Pancreas (tissue), 10 donors: ENCODE measurements at regions not wholly inside any gene's neighbourhood (a gene's known extent, or its start where the extent isn't known, plus 50 kb on each side); places are given as distances from the start of the nearest gene placed in this dataset.

Experiments used
- ATAC-seq, 4 donors: fragments of 200-7000 bp; cut with Tn5 transposase; one replicate each; pipeline versions ENCODE4 v1.8.0 to v1.9.1; 2020; ENCODE audit warnings: mild to moderate bottlenecking in 4 of 4, moderate library complexity in 4 of 4
- DNase-seq, 6 donors: peaks; one replicate each; pipeline ENCODE4 v3.0.0-alpha.2; 2020
- FAIRE-seq: peaks from 2 replicates; lab custom pipeline; 2012; peaks lifted over from hg19 to GRCh38; lab: Jason Lieb, UNC
- H3K27ac ChIP-seq, 4 donors: fragments of 200-600 bp; sonication (generic); 1 replicate in 3 of 4; 2 replicates in 1 of 4; pipeline versions ENCODE4 v1.5.0 to v1.8.0; 2020
- H3K27me3 ChIP-seq, 4 donors: fragments of 200-600 bp; one replicate each; pipeline ENCODE4 v1.8.0; 2021
- H3K36me3 ChIP-seq, 3 donors: fragments of 200-600 bp; sonication (generic) in 1 of 3; one replicate each; pipeline versions ENCODE4 v1.5.0 to v1.8.0; 2020 to 2021
- H3K4me1 ChIP-seq, 3 donors: fragments of 200-600 bp; one replicate each; pipeline ENCODE4 v1.8.0; 2021
- H3K4me3 ChIP-seq, 4 donors: fragments of 200-600 bp; sonication (generic) in 2 of 4; one replicate each; pipeline versions ENCODE4 v1.5.0 to v1.8.0; 2020 to 2021
- H3K9me3 ChIP-seq, 4 donors: fragments of 200-600 bp; one replicate each; pipeline ENCODE4 v1.8.0; 2021
- WGBS, 2 donors: extraction: QIAGEN DNeasy Blood & Tissue Kit; methylation state at CpG; one replicate each; pipeline ENCODE4 v1.1.7; 2013; 5-methylcytosine and 5-hydroxymethylcytosine counted together
- intact Hi-C, 3 donors: fragments of 100-400 bp; cut with DNase I; formaldehyde crosslinking; loops; one replicate each; pipeline versions ENCODE4 v1.11.1 to v1.14.2; 2022
- TF ChIP-seq, protein P1 (sequence below), 4 donors: fragments of 200-600 bp; sonication (generic) in 3 of 4; IDR thresholded peaks; one replicate each; pipeline versions ENCODE4 v1.5.0 to v1.8.0; 2021; ENCODE audit warnings: antibody characterized with exemption in 4 of 4
- donor health status: healthy with polysubstance abuse.
- donor health status: DM: no; HTN: no; CAD: no; lungs with moderate emphysema.
- donor health status: DM: no; HTN: no; CAD: no.
- donor health status: control.
- donor health status: control.
- donor health status: Bipolar disorder and iron deficiency.
- donor health status: DM: yes; HTN: yes; CAD: no.
- donor health status: DM: no; HTN: no; CAD: no.
- donor health status: DM: no; HTN: no; CAD: no.
- donor health status: DM: yes; HTN: yes; CAD: no.

DNA sequence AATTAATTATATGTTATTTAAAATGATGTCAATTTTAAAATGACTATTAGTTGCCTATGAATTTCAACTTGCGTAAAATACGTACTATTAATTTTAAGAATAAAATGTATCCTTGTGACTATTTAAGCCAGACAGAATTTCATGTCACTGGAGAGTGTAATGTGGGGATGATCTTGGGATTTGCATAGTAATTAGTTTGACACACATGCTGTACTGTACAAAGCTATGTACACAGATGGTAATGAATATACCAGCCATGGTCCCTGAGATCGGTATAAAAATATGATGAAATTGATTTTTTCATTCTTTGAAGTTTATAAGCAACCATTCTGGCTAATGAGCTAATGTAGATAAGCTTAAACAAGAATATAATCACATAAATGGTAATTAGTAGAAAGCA is 134.4 kb upstream of the ROBO1 start:
- H3K27ac ChIP-seq: no peak overlapping the region
- H3K36me3 ChIP-seq: no peaks in the 10 kb centered on the region
- TF ChIP-seq, protein P1, sequence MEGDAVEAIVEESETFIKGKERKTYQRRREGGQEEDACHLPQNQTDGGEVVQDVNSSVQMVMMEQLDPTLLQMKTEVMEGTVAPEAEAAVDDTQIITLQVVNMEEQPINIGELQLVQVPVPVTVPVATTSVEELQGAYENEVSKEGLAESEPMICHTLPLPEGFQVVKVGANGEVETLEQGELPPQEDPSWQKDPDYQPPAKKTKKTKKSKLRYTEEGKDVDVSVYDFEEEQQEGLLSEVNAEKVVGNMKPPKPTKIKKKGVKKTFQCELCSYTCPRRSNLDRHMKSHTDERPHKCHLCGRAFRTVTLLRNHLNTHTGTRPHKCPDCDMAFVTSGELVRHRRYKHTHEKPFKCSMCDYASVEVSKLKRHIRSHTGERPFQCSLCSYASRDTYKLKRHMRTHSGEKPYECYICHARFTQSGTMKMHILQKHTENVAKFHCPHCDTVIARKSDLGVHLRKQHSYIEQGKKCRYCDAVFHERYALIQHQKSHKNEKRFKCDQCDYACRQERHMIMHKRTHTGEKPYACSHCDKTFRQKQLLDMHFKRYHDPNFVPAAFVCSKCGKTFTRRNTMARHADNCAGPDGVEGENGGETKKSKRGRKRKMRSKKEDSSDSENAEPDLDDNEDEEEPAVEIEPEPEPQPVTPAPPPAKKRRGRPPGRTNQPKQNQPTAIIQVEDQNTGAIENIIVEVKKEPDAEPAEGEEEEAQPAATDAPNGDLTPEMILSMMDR (IDR thresholded peaks at IDR 0.05): no peak
- H3K4me3 ChIP-seq: no peak overlapping the region
- no peaks in the 10 kb centered on the region for H3K9me3 ChIP-seq
- H3K4me1 ChIP-seq: no peaks in the 10 kb centered on the region
- intact Hi-C loops: no loop called here
- 66 to 72% methylated on average over 3 of the region's 3 CpGs for WGBS, 2 donors
- FAIRE-seq (peak; percentile 47), ATAC-seq (no peak), DNase-seq (no peak)
- no peaks in the 10 kb centered on the region for H3K27me3 ChIP-seq

DNA sequence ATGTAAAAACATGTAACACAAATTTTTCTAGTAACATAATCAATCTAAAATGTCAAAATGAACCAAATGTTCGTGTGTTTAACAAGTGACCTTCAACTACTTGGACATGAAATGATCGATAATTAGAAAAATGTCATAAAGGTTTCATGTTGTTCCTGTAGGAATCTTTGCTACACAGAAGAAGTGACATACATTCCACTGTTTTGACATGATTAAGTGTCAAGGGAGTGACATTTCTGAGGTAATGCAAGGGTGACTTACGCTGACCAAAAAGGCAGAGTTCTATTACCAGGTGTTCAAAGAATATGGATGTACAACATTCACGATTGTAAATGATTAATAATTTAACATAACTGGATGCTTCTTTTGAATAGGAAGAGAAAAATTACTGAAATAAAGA is 131.1 kb upstream of the ROBO1 start:
- Histone ChIP-seq H3K27ac (no peak overlapping the region), H3K4me1 (no peaks in the 10 kb centered on the region), H3K27me3 (no peaks in the 10 kb centered on the region), H3K4me3 (no peak overlapping the region), H3K9me3 (no peaks in the 10 kb centered on the region), H3K36me3 (no peaks in the 10 kb centered on the region)
- ATAC-seq (no peak), DNase-seq (no peak), FAIRE-seq (no peak)
- 19 to 20% methylated on average over 4 of the region's 4 CpGs for WGBS, 2 donors
- TF ChIP-seq, protein P1 (IDR thresholded peaks at IDR 0.05): no peak
- intact Hi-C loops: no loop called here

DNA sequence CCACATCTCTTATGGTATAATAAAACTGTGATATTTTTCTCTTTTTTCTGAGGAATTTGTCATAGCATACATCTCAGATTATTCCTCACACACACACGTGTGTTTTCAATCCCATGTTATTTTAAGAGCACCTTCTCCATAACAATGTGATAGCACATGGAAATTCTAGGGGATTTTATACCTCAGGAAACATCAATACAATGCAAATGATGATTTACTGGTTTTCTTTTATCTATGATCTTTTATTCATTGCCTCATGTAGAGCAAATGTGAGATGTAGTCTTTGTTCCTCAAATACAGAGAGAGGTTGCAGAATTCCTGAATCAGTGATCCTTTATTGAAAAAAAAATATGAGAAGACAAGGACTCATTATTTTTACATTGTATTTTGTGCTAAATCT is 128.3 kb upstream of the ROBO1 start:
- FAIRE-seq (no peak), DNase-seq (no peak), ATAC-seq (no peak)
- Histone ChIP-seq H3K9me3 (no peaks in the 10 kb centered on the region), H3K27me3 (no peaks in the 10 kb centered on the region), H3K4me3 (no peak overlapping the region), H3K27ac (no peak overlapping the region), H3K4me1 (no peaks in the 10 kb centered on the region), H3K36me3 (no peaks in the 10 kb centered on the region)
- intact Hi-C loops: no loop called here
- TF ChIP-seq, protein P1 (IDR thresholded peaks at IDR 0.05): no peak
- 35 to 38% methylated on average over 1 of the region's 1 CpG for WGBS, 2 donors

DNA sequence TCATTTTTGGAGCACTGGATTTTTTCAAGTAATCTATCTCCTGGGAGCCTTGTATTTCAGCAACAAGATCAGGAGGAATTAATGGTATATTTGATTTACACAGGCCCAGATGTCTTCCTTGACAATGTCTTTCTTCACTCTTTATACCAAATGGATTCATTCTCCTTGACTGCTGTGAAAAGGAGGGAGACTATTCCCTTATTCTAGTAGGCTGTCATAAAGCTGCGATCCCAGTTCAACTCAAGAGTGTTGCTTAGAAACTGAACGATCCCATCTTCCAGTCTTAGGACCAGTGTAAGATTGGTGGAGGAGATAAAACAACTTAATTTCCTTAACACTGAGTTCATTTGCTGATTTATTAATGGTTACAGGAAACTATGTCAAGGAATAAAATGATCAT is 119.4 kb upstream of the ROBO1 start:
- Histone ChIP-seq H3K4me1 (no peaks in the 10 kb centered on the region), H3K4me3 (no peak overlapping the region), H3K27me3 (no peaks in the 10 kb centered on the region), H3K36me3 (no peaks in the 10 kb centered on the region), H3K9me3 (no peaks in the 10 kb centered on the region), H3K27ac (no peak overlapping the region)
- ATAC-seq (no peak), DNase-seq (no peak), FAIRE-seq (no peak)
- WGBS, 2 donors: 69 to 70% methylated on average over 2 of the region's 2 CpGs
- TF ChIP-seq, protein P1 (IDR thresholded peaks at IDR 0.05): no peak
- intact Hi-C loops: no loop called here

- intact Hi-C loops: no loop called here
- Histone ChIP-seq H3K9me3 (no peaks in the 10 kb centered on the region), H3K4me3 (no peak overlapping the region), H3K27me3 (no peaks in the 10 kb centered on the region), H3K36me3 (no peaks in the 10 kb centered on the region), H3K27ac (no peak overlapping the region), H3K4me1 (no peaks in the 10 kb centered on the region)
- TF ChIP-seq, protein P1 (IDR thresholded peaks at IDR 0.05): no peak
- 55 to 65% methylated on average over 4 of the region's 4 CpGs for WGBS, 2 donors
- DNase-seq (no peak), ATAC-seq (peak in 1 of 4 donors; percentile 52), FAIRE-seq (no peak)
Measured at GRCh38 chr3:79886204-79886603, 118.4 kb upstream of the ROBO1 start.
